Activated T-cell treated with anti-CD3 and anti-CD28 coated beads for 24 hours (primary cell): ENCODE measurements at regions not wholly inside any gene's neighbourhood (a gene's known extent, or its start where the extent isn't known, plus 50 kb on each side); places are given as distances from the start of the nearest gene placed in this dataset.

Source experiments
- DNase-seq: peaks from one replicate; pipeline ENCODE4 v3.0.0-alpha.2; 2020; ENCODE audit warnings: low read depth

- DNase-seq = no peak
These were observed 203.4 kb upstream of the DDHD1 start for GRCh38 chr14:53356361-53357150.

GRCh38 chr14:53355581-53356112 is 202.5 kb upstream of the DDHD1 start:
- no peak for DNase-seq

GRCh38 chr14:53354336-53354735 is 201.2 kb upstream of the DDHD1 start:
- no peak for DNase-seq

- DNase-seq = no peak
These were observed 197.7 kb upstream of the DDHD1 start for GRCh38 chr14:53350866-53351265.

- no peak for DNase-seq
These were observed 197.3 kb upstream of the DDHD1 start for GRCh38 chr14:53350429-53350828.

- no peak for DNase-seq
These were observed 193.9 kb upstream of the DDHD1 start for GRCh38 chr14:53346988-53347387.

- DNase-seq = no peak
These were observed 188.2 kb upstream of the DDHD1 start for GRCh38 chr14:53341324-53341723.

GRCh38 chr14:53338192-53338591 is 185.1 kb upstream of the DDHD1 start:
- DNase-seq = no peak

- no peak for DNase-seq
These were observed 183.6 kb upstream of the DDHD1 start for GRCh38 chr14:53336729-53337128.

GRCh38 chr14:53333809-53334208 is 180.7 kb upstream of the DDHD1 start:
- no peak for DNase-seq

- no peak for DNase-seq
These were observed 178.8 kb upstream of the DDHD1 start for GRCh38 chr14:53331921-53332320.

GRCh38 chr14:53331247-53331646 is 178.1 kb upstream of the DDHD1 start:
- no peak for DNase-seq

- DNase-seq = no peak
These were observed 177.3 kb upstream of the DDHD1 start for GRCh38 chr14:53330441-53330840.

GRCh38 chr14:53328841-53329240 is 175.7 kb upstream of the DDHD1 start:
- DNase-seq = no peak

- no peak for DNase-seq
These were observed 174.6 kb upstream of the DDHD1 start for GRCh38 chr14:53327716-53328115.

- no peak for DNase-seq
These were observed 172.2 kb upstream of the DDHD1 start for GRCh38 chr14:53325176-53325806.

GRCh38 chr14:53316504-53316903 is 163.4 kb upstream of the DDHD1 start:
- DNase-seq = no peak

- DNase-seq = no peak
These were observed 157.3 kb upstream of the DDHD1 start for GRCh38 chr14:53310412-53310811.

- no peak for DNase-seq
These were observed 153.8 kb upstream of the DDHD1 start for GRCh38 chr14:53306911-53307310.

- DNase-seq = peak; percentile 26
These were observed 153.2 kb upstream of the DDHD1 start for GRCh38 chr14:53306267-53306721.

- no peak for DNase-seq
These were observed 151.7 kb upstream of the DDHD1 start for GRCh38 chr14:53304726-53305381.

GRCh38 chr14:53295985-53296582 is 143.0 kb upstream of the DDHD1 start:
- DNase-seq = peak; percentile 3
